OCI-LY3 (cell line): ENCODE measurements at regions not wholly inside any gene's neighbourhood (a gene's known extent, or its start where the extent isn't known, plus 50 kb on each side); places are given as distances from the start of the nearest gene placed in this dataset.

ENCODE experiments used
- CTCF ChIP-seq: fragments of 200-600, 300-600 bp; sonication (generic); IDR thresholded peaks from 2 replicates; pipeline ENCODE4 v1.5.1; 2014; ENCODE audit warnings: antibody characterized with exemption, low read length, low read depth
- EZH2phosphoT487 ChIP-seq: fragments of 200-600 bp; shearing (Covaris generic); IDR thresholded peaks from 2 replicates; pipeline ENCODE4 v1.6.1; 2018; ENCODE audit warnings: antibody characterized with exemption, mixed run types, low read depth

GRCh38 chr4:141575884-141576283, 60.5 kb upstream of the IL15 start:
- TF ChIP-seq CTCF (no peak), EZH2phosphoT487 (no peak)
